Limb (tissue), 2 donors: ENCODE measurements at regions not wholly inside any gene's neighbourhood (a gene's known extent, or its start where the extent isn't known, plus 50 kb on each side); places are given as distances from the start of the nearest gene placed in this dataset.
"Not testable (repeated sequence)": the region's sequence is repeated elsewhere in the genome, so short reads cannot be mapped to it uniquely, and the experiment has no call there.

ENCODE experiments used
- DNase-seq, 2 donors: peaks; one replicate each; pipeline ENCODE4 v3.0.0-alpha.2; 2016; ENCODE audit errors: extremely low spot score in 2 of 2

- DNase-seq, result no peak
Measured at GRCh38 chr16:86073103-86073625, 174.2 kb downstream of the IRF8 start.

- no peak for DNase-seq
Measured at GRCh38 chr16:86073763-86074493, 175.0 kb downstream of the IRF8 start.

- no peak for DNase-seq
Measured at GRCh38 chr16:86074651-86075487, 175.9 kb downstream of the IRF8 start.

- DNase-seq, result no peak
Measured at GRCh38 chr16:86075488-86075785, 176.5 kb downstream of the IRF8 start.

GRCh38 chr16:86075839-86076440, 177.0 kb downstream of the IRF8 start:
- DNase-seq, result no peak

- DNase-seq, result no peak
Measured at GRCh38 chr16:86076606-86077005, 177.6 kb downstream of the IRF8 start.

- DNase-seq, result no peak
Measured at GRCh38 chr16:86077243-86077940, 178.4 kb downstream of the IRF8 start.

- DNase-seq, result no peak
Measured at GRCh38 chr16:86078121-86078600, 179.2 kb downstream of the IRF8 start.

- DNase-seq, result not testable (repeated sequence)
Measured at GRCh38 chr16:86078711-86079110, 179.7 kb downstream of the IRF8 start.

- DNase-seq, result peak in 1 of 2 donors; percentile 22
Measured at GRCh38 chr16:86079255-86079885, 180.4 kb downstream of the IRF8 start.

GRCh38 chr16:86080131-86080875, 181.3 kb downstream of the IRF8 start:
- DNase-seq, result no peak

GRCh38 chr16:86080982-86081381, 182.0 kb downstream of the IRF8 start:
- no peak for DNase-seq

- no peak for DNase-seq
Measured at GRCh38 chr16:86082418-86083030, 183.6 kb downstream of the IRF8 start.

- DNase-seq, result no peak
Measured at GRCh38 chr16:86083382-86084002, 184.5 kb downstream of the IRF8 start.

- no peak for DNase-seq
Measured at GRCh38 chr16:86085161-86085611, 186.2 kb downstream of the IRF8 start.

- DNase-seq, result no peak
Measured at GRCh38 chr16:86085795-86086194, 186.8 kb downstream of the IRF8 start.

GRCh38 chr16:86086471-86086870, 187.5 kb downstream of the IRF8 start:
- no peak for DNase-seq

GRCh38 chr16:86087011-86087895, 188.3 kb downstream of the IRF8 start:
- DNase-seq, result no peak
